A673 (cell line): ENCODE measurements at regions not wholly inside any gene's neighbourhood (a gene's known extent, or its start where the extent isn't known, plus 50 kb on each side); places are given as distances from the start of the nearest gene placed in this dataset.
"Not testable (repeated sequence)": the region's sequence is repeated elsewhere in the genome, so short reads cannot be mapped to it uniquely, and the experiment has no call there.

Experiments used
- BruUV-seq: library from RNA; stranded (reverse); fragments of 400-500 nt; replicated peaks from 2 replicates; lab custom pipeline; 2021; lab: Mats Ljungman, UMichigan
- CTCF ChIA-PET: fragments of 300-600 bp; sonication (Branson Sonifier 250); formaldehyde crosslinking; loops from one replicate; lab custom pipeline; 2022; ENCODE audit warnings: antibody characterized with exemption; lab: Charles Lee
- POLR2A ChIA-PET: fragments of 300-600 bp; sonication (Branson Sonifier 250); formaldehyde crosslinking; loops from one replicate; lab custom pipeline; 2022; ENCODE audit warnings: antibody characterized with exemption; ENCODE audit not compliant: low non-redundant PET; lab: Charles Lee
- DNase-seq: peaks from one replicate; pipeline ENCODE4 v3.0.0-alpha.2; 2015; ENCODE audit warnings: low spot score
- H3K27ac ChIP-seq: fragments of 200-600 bp; sonication (generic); 2 replicates; pipeline ENCODE4 v1.5.1; 2016; ENCODE audit warnings: mixed run types, low read depth, mild to moderate bottlenecking, mixed read lengths, antibody characterized with exemption, low read length; ENCODE audit not compliant: poor library complexity, severe bottlenecking
- H3K27me3 ChIP-seq: fragments of 200-600 bp; sonication (generic); replicated peaks from 2 replicates; pipeline ENCODE4 v1.6.1; 2017; ENCODE audit warnings: mixed run types, low read depth, mild to moderate bottlenecking, mixed read lengths, antibody characterized with exemption, low read length; ENCODE audit not compliant: insufficient read depth, poor library complexity
- H3K36me3 ChIP-seq: fragments of 200-600 bp; sonication (generic); 2 replicates; pipeline ENCODE4 v1.6.1; 2016; ENCODE audit warnings: mixed run types, mild to moderate bottlenecking, mixed read lengths, antibody characterized with exemption, low read length; ENCODE audit not compliant: insufficient read depth, poor library complexity, severe bottlenecking
- H3K4me1 ChIP-seq: fragments of 200-600 bp; sonication (generic); 2 replicates; pipeline ENCODE4 v1.6.1; 2017; ENCODE audit warnings: mixed run types, mild to moderate bottlenecking, mixed read lengths, antibody characterized with exemption, low read length; ENCODE audit not compliant: insufficient read depth, poor library complexity, severe bottlenecking
- H3K4me3 ChIP-seq: fragments of 200-600 bp; sonication (generic); 2 replicates; pipeline ENCODE4 v1.5.1; 2016; ENCODE audit warnings: low read depth, mixed run types, mild to moderate bottlenecking, mixed read lengths, low read length; ENCODE audit not compliant: poor library complexity, severe bottlenecking
- H3K9me3 ChIP-seq: fragments of 200-600 bp; sonication (generic); 2 replicates; pipeline ENCODE4 v1.6.1; 2016; ENCODE audit warnings: mixed run types, low read depth, mild to moderate bottlenecking, mixed read lengths, antibody characterized with exemption, low read length; ENCODE audit not compliant: poor library complexity, severe bottlenecking
- EZH2 ChIP-seq: fragments of 200-600 bp; sonication (generic); IDR thresholded peaks from 2 replicates; pipeline ENCODE4 v1.6.1; 2017; ENCODE audit warnings: borderline replicate concordance, low read depth, mild to moderate bottlenecking, mixed read lengths, antibody characterized with exemption, low read length; ENCODE audit not compliant: poor library complexity, severe bottlenecking
- intact Hi-C: fragments of 100-400 bp; cut with micrococcal nuclease; formaldehyde crosslinking; loops from one replicate; pipeline ENCODE4 v1.10.0; 2022; ENCODE audit not compliant: unreplicated experiment
- TF ChIP-seq, protein P1 (sequence below): fragments of 300-800, 200-600 bp; sonication (generic); conservative IDR thresholded peaks from 2 replicates; pipeline ENCODE4 v1.5.1; 2017; ENCODE audit warnings: low read depth, mild to moderate bottlenecking, antibody characterized with exemption, low read length, moderate library complexity, mixed read lengths

- TF ChIP-seq, protein P1, sequence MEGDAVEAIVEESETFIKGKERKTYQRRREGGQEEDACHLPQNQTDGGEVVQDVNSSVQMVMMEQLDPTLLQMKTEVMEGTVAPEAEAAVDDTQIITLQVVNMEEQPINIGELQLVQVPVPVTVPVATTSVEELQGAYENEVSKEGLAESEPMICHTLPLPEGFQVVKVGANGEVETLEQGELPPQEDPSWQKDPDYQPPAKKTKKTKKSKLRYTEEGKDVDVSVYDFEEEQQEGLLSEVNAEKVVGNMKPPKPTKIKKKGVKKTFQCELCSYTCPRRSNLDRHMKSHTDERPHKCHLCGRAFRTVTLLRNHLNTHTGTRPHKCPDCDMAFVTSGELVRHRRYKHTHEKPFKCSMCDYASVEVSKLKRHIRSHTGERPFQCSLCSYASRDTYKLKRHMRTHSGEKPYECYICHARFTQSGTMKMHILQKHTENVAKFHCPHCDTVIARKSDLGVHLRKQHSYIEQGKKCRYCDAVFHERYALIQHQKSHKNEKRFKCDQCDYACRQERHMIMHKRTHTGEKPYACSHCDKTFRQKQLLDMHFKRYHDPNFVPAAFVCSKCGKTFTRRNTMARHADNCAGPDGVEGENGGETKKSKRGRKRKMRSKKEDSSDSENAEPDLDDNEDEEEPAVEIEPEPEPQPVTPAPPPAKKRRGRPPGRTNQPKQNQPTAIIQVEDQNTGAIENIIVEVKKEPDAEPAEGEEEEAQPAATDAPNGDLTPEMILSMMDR = no peak
- TF ChIP-seq EZH2 = no peak
- DNase-seq = no peak
- Histone ChIP-seq H3K4me1 (no peaks in the 10 kb centered on the region), H3K36me3 (no peaks in the 10 kb centered on the region), H3K4me3 (no peak overlapping the region), H3K9me3 (no peaks in the 10 kb centered on the region), H3K27ac (no peak overlapping the region), H3K27me3 (no peaks in the 10 kb centered on the region)
- ChIA-PET POLR2A (no interaction called here), CTCF (no interaction called here)
- BruUV-seq = no TSS peak
- intact Hi-C loops = no loop called here
Measured at GRCh38 chr2:122707224-122707824, 951.9 kb downstream of the TSN start.

GRCh38 chr2:122710049-122710448 is 954.6 kb downstream of the TSN start:
- intact Hi-C loops = no loop called here
- Histone ChIP-seq H3K4me3 (no peak overlapping the region), H3K36me3 (no peaks in the 10 kb centered on the region), H3K27ac (no peak overlapping the region), H3K27me3 (no peaks in the 10 kb centered on the region), H3K4me1 (no peaks in the 10 kb centered on the region), H3K9me3 (peaks cover 4% of the 10 kb centered on the region)
- CTCF ChIA-PET = no interaction called here
- POLR2A ChIA-PET = no interaction called here
- no TSS peak for BruUV-seq
- DNase-seq = no peak
- TF ChIP-seq, protein P1 = no peak
- TF ChIP-seq EZH2 = no peak

DNA sequence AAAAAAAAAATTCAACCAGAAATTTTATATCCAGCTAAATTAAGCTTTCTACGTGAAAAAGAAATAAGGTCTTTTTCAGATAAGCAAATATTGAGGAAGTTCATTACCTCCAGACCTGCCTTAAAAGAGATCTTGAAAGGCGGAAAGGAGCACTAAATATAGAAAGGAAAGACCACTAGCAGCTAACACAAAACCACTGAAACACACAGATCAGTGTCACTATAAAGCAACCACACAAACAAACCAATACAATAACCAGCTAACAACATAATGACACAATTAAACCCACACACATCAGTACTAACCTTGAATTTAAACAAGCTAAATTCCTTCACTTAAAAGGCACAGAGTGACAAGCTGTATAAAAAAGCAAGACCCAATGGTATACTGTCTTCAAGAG is 958.3 kb downstream of the TSN start:
- DNase-seq = no peak
- intact Hi-C loops = no loop called here
- Histone ChIP-seq H3K27ac (no peak overlapping the region), H3K4me3 (no peak overlapping the region), H3K4me1 (no peaks in the 10 kb centered on the region), H3K9me3 (peaks cover 4% of the 10 kb centered on the region), H3K36me3 (no peaks in the 10 kb centered on the region), H3K27me3 (no peaks in the 10 kb centered on the region)
- CTCF ChIA-PET = no interaction called here
- POLR2A ChIA-PET = no interaction called here
- no peak for TF ChIP-seq EZH2
- TF ChIP-seq, protein P1 = no peak
- no TSS peak for BruUV-seq

GRCh38 chr2:122720822-122721221 is 965.4 kb downstream of the TSN start:
- POLR2A ChIA-PET, CTCF ChIA-PET, H3K36me3 ChIP-seq, BruUV-seq, H3K9me3 ChIP-seq, H3K27ac ChIP-seq, H3K27me3 ChIP-seq, H3K4me1 ChIP-seq, DNase-seq, intact Hi-C loops, H3K4me3 ChIP-seq: not testable (repeated sequence)
